C4-2B (cell line): ENCODE measurements at regions not wholly inside any gene's neighbourhood (a gene's known extent, or its start where the extent isn't known, plus 50 kb on each side); places are given as distances from the start of the nearest gene placed in this dataset.
"Not testable (repeated sequence)": the region's sequence is repeated elsewhere in the genome, so short reads cannot be mapped to it uniquely, and the experiment has no call there.

ENCODE experiments used
- H3K27ac ChIP-seq: fragments of 450-650 bp; 2 replicates; pipeline ENCODE4 v1.5.1; 2017
- CTCF ChIP-seq: fragments of 450-650 bp; conservative IDR thresholded peaks from 2 replicates; pipeline ENCODE4 v1.5.1; 2017; ENCODE audit warnings: mild to moderate bottlenecking
- ZFX ChIP-seq: fragments of 450-650 bp; IDR thresholded peaks from 2 replicates; pipeline ENCODE4 v1.6.1; 2017

GRCh38 chr10:8360365-8360764 is 305.9 kb downstream of the GATA3 start:
- TF ChIP-seq ZFX (no peak), CTCF (no peak)
- H3K27ac ChIP-seq = no peak overlapping the region

- H3K27ac ChIP-seq = no peak overlapping the region
- no peak for TF ChIP-seq ZFX
- no peak for TF ChIP-seq CTCF
Measured at GRCh38 chr10:8360814-8361509, 306.5 kb downstream of the GATA3 start.

- TF ChIP-seq ZFX (no peak), CTCF (no peak)
- no peak overlapping the region for H3K27ac ChIP-seq
Measured at GRCh38 chr10:8361510-8361844, 307.0 kb downstream of the GATA3 start.

GRCh38 chr10:8365935-8366911 is 311.7 kb downstream of the GATA3 start:
- H3K27ac ChIP-seq = no peak overlapping the region
- TF ChIP-seq CTCF = no peak
- TF ChIP-seq ZFX = no peak

- H3K27ac ChIP-seq = not testable (repeated sequence)
Measured at GRCh38 chr10:8367672-8368411, 313.4 kb downstream of the GATA3 start.

- H3K27ac ChIP-seq = no peak overlapping the region
- TF ChIP-seq CTCF = no peak
Measured at GRCh38 chr10:8369666-8370065, 315.2 kb downstream of the GATA3 start.

GRCh38 chr10:8374334-8374733 is 319.8 kb downstream of the GATA3 start:
- H3K27ac ChIP-seq = no peak overlapping the region
- no peak for TF ChIP-seq CTCF
- TF ChIP-seq ZFX = no peak
